Coronary artery (tissue), 2 donors: ENCODE measurements at regions not wholly inside any gene's neighbourhood (a gene's known extent, or its start where the extent isn't known, plus 50 kb on each side); places are given as distances from the start of the nearest gene placed in this dataset.
"Not testable (repeated sequence)": the region's sequence is repeated elsewhere in the genome, so short reads cannot be mapped to it uniquely, and the experiment has no call there.

Source experiments
- DNase-seq: peaks from one replicate; pipeline ENCODE4 v3.0.0-alpha.2; 2017; ENCODE audit warnings: low spot score
- H3K27ac ChIP-seq, 2 donors: fragments of 200-600 bp; sonication (generic); one replicate each; pipeline ENCODE4 v1.5.1; 2016 to 2019
- H3K4me3 ChIP-seq: fragments of 200-600 bp; sonication (generic); 2 replicates; pipeline ENCODE4 v1.5.1; 2016; ENCODE audit warnings: mild to moderate bottlenecking, moderate library complexity
- TF ChIP-seq, protein P1 (sequence below): fragments of 200-600 bp; sonication (generic); IDR thresholded peaks from one replicate; pipeline ENCODE4 v1.5.1; 2019; ENCODE audit warnings: antibody characterized with exemption

DNA sequence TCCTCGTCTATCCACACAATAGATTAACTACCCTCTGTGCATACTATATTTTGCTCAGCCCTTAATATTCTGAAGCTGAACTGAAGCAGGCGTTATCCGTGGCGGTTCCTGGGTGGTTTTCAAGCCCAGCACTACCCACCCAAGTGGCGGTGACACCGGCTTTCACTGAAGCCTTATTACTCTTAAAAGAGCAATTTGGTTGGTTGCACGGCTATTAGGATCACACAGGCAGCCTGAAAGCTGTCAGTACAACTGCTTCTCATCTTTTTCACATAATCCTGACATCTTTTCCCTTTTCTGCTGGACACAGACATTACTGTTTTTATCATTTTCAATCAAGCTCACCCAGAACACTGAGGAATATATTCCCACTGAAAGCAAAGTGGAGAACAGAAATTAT is 525.3 kb upstream of the ZNF717 start:
- no peak overlapping the region for H3K4me3 ChIP-seq
- no peak for DNase-seq
- TF ChIP-seq, protein P1, sequence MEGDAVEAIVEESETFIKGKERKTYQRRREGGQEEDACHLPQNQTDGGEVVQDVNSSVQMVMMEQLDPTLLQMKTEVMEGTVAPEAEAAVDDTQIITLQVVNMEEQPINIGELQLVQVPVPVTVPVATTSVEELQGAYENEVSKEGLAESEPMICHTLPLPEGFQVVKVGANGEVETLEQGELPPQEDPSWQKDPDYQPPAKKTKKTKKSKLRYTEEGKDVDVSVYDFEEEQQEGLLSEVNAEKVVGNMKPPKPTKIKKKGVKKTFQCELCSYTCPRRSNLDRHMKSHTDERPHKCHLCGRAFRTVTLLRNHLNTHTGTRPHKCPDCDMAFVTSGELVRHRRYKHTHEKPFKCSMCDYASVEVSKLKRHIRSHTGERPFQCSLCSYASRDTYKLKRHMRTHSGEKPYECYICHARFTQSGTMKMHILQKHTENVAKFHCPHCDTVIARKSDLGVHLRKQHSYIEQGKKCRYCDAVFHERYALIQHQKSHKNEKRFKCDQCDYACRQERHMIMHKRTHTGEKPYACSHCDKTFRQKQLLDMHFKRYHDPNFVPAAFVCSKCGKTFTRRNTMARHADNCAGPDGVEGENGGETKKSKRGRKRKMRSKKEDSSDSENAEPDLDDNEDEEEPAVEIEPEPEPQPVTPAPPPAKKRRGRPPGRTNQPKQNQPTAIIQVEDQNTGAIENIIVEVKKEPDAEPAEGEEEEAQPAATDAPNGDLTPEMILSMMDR = no peak
- H3K27ac ChIP-seq = no peak overlapping the region

DNA sequence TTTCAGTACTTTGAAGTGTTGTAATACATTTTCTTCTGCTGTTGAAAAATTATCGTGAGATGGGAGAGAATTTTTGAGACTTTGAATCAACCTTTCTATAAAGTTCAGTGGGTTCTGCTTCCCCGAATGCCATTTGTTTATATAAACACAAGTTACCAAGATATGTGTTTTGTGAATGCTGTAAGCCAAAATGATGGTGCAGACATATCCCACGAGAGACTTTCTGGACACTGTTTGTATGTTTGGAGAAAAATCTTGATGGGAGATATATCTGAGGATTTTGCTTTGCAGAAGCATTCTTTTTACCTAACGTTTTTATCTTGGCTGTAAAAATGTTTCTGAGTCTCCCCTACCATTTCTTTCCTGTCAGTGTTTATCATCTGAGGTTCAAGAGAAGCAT is 526.6 kb upstream of the ZNF717 start:
- H3K4me3 ChIP-seq = no peak overlapping the region
- no peak for DNase-seq
- TF ChIP-seq, protein P1 = no peak
- H3K27ac ChIP-seq = no peak overlapping the region

DNA sequence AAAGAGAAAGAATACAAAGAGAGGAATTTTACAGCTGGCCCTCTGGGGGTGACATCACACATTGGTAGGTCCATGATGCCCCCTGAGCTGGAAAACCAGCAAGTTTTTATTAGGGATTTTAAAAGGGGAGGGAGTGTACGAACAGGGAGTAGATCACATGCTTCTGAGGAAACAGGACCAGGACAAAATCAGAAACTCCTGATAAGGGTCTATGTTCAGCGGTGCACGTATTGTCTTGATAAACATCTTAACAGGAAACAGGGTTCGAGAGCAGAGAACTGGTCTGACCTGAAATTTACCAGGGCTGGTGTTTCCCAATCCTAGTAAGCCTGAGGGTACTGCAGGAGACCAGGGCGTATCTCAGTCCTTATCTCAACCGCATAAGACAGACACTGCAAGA is 530.6 kb upstream of the ZNF717 start:
- H3K27ac ChIP-seq, DNase-seq, H3K4me3 ChIP-seq: not testable (repeated sequence)

DNA sequence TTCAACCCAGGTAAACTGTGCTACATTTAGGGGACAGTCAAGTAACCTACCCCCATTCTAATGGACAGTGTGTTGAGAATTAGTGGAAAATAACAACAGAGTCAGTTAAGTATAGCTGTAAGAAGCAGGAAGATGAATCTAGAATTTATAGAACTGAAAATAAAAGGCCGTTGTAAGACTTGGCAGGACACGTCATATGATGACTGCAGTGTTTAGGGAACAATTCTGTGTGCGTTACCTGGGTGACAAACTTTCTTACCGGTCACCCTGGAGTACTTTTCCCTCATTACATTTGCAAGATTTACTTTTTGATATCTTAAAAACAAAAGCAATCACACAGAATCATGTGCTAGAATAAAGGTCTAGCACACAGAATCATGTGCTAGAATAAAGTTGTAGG is 536.3 kb upstream of the ZNF717 start:
- no peak overlapping the region for H3K4me3 ChIP-seq
- no peak for DNase-seq
- H3K27ac ChIP-seq = no peak overlapping the region
- TF ChIP-seq, protein P1 = no peak

DNA sequence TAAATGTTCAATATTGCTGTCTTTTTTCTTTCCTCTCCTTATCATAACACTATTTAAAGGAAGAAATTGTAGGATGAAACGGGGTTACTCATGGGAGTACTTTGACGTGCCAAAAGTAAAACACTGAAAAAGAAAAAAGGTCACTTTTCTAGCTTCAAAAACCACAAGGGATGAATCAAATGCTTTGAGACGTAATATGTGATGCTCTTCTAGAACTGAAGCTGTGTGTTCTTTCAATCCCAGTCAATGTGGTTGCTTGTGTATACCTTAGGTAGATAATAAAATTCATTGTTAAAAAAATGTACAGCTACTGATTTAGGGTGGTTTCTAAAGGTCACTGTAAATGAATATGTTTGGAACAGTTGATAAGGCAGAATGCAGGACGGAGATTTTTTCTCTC is 538.8 kb upstream of the ZNF717 start:
- TF ChIP-seq, protein P1 = no peak
- no peak overlapping the region for H3K4me3 ChIP-seq
- no peak for DNase-seq
- no peak overlapping the region for H3K27ac ChIP-seq

DNA sequence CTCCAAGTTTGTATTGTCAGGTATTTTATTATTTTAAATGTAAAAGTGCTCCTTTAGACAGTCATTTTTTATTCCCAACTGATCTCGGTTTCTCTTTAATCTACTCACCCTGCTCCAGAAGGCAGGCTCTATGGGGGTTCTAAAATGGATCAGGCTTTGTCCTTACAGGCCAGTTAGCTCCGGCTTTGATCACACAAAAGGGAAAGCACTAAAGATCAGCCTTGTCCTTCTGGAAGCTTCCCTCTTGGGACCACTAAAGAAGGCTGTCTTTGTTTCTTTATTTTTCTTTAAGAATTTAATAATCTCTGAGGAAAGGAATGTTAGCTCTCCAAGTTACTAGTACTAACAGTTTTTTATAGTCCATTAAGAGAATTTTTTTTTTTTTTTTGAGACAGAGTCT is 560.5 kb upstream of the ZNF717 start:
- no peak overlapping the region for H3K27ac ChIP-seq
- H3K4me3 ChIP-seq = no peak overlapping the region
- TF ChIP-seq, protein P1 = no peak
- no peak for DNase-seq

DNA sequence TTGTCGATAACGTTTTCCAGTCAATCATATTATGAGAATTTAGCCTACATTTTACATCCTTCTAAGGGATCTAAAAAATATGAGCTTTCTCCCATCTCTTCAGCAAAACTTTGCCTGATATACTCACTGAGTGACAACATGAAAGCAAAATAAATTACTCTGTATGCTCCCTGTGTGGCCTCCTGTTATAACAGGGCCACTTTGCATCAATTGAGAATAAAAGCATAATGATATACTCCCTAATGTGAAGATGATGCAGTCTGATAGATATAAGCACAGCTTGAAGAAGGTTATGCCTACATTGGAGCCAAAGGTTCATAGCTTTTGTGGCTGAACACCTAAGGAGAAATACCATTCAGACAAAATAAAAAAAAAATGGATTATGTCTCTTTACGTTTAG is 561.3 kb upstream of the ZNF717 start:
- no peak overlapping the region for H3K27ac ChIP-seq
- DNase-seq = no peak
- TF ChIP-seq, protein P1 = no peak
- no peak overlapping the region for H3K4me3 ChIP-seq
